Activated CD4-positive, alpha-beta T cell treated with anti-CD3 and anti-CD28 coated beads for 24 hours (primary cell): ENCODE measurements at regions not wholly inside any gene's neighbourhood (a gene's known extent, or its start where the extent isn't known, plus 50 kb on each side); places are given as distances from the start of the nearest gene placed in this dataset.
A peak's percentile ranks its signal among the peaks of the same experiment; 100 is the strongest.
"Not testable (repeated sequence)": the region's sequence is repeated elsewhere in the genome, so short reads cannot be mapped to it uniquely, and the experiment has no call there.

ENCODE experiments used
- DNase-seq, 2 donors: peaks; one replicate each; pipeline ENCODE4 v3.0.0-alpha.2; 2020; ENCODE audit warnings: low read depth in 2 of 2

GRCh38 chr1:82776730-82777129, 976.0 kb downstream of the ADGRL2 start:
- not testable (repeated sequence) for DNase-seq

GRCh38 chr1:82775406-82776000, 974.8 kb downstream of the ADGRL2 start:
- DNase-seq = peak; percentile 14 to 30

- DNase-seq = no peak
Observed at GRCh38 chr1:82762829-82763532, 962.2 kb downstream of the ADGRL2 start.

GRCh38 chr1:82759035-82759434, 958.3 kb downstream of the ADGRL2 start:
- no peak for DNase-seq

- no peak for DNase-seq
Observed at GRCh38 chr1:82755671-82756070, 954.9 kb downstream of the ADGRL2 start.

- DNase-seq = no peak
Observed at GRCh38 chr1:82755191-82755590, 954.5 kb downstream of the ADGRL2 start.

GRCh38 chr1:82752046-82752445, 951.3 kb downstream of the ADGRL2 start:
- DNase-seq = no peak

GRCh38 chr1:82733645-82734044, 932.9 kb downstream of the ADGRL2 start:
- DNase-seq = no peak

- no peak for DNase-seq
Observed at GRCh38 chr1:82731216-82731615, 930.5 kb downstream of the ADGRL2 start.

GRCh38 chr1:82728206-82728605, 927.5 kb downstream of the ADGRL2 start:
- no peak for DNase-seq

- no peak for DNase-seq
Observed at GRCh38 chr1:82724246-82724645, 923.5 kb downstream of the ADGRL2 start.

- DNase-seq = no peak
Observed at GRCh38 chr1:82722608-82723007, 921.9 kb downstream of the ADGRL2 start.

- no peak for DNase-seq
Observed at GRCh38 chr1:82721702-82722101, 921.0 kb downstream of the ADGRL2 start.

GRCh38 chr1:82718719-82719419, 918.1 kb downstream of the ADGRL2 start:
- no peak for DNase-seq

- DNase-seq = no peak
Observed at GRCh38 chr1:82710091-82710490, 909.4 kb downstream of the ADGRL2 start.

GRCh38 chr1:82707681-82708080, 906.9 kb downstream of the ADGRL2 start:
- no peak for DNase-seq

GRCh38 chr1:82706741-82707140, 906.0 kb downstream of the ADGRL2 start:
- no peak for DNase-seq

- DNase-seq = no peak
Observed at GRCh38 chr1:82704966-82705365, 904.2 kb downstream of the ADGRL2 start.

- DNase-seq = no peak
Observed at GRCh38 chr1:82704393-82704792, 903.7 kb downstream of the ADGRL2 start.

- DNase-seq = no peak
Observed at GRCh38 chr1:82703951-82704350, 903.2 kb downstream of the ADGRL2 start.

- no peak for DNase-seq
Observed at GRCh38 chr1:82700476-82700875, 899.7 kb downstream of the ADGRL2 start.

- no peak for DNase-seq
Observed at GRCh38 chr1:82697965-82698364, 897.2 kb downstream of the ADGRL2 start.

- no peak for DNase-seq
Observed at GRCh38 chr1:82695443-82695842, 894.7 kb downstream of the ADGRL2 start.
